ENCODE measurements at regions not wholly inside any gene's neighbourhood (a gene's known extent, or its start where the extent isn't known, plus 50 kb on each side); places are given as distances from the start of the nearest gene placed in this dataset.

DNA sequence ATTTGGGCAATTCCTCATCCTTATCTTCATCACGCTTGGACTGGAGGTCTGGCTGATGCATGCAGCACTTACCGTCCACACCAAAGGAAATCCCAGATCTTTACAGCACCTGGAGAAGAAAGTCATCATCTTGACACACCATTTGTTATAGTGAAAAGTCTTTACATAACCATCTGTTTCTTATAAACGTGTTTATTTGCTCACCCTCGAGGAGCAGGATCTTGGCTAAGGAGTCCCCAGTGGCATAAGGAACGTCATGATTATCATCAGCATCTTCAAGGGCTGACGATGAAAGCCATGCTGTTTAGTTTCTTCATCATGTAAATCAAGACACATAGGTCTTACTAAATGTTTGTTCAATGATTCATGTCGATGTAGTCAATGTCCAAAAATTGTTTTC, 248.8 kb upstream of the ELAC2 start:
- Mint-ChIP-seq H3K4me3 (ENCODE audit: unreplicated experiment) (no peak overlapping the region), H3K36me3 (ENCODE audit: low read depth, unreplicated experiment) (no peaks in the 10 kb centered on the region), H3K27me3 (ENCODE audit: unreplicated experiment) (no peaks in the 10 kb centered on the region), H3K27ac (ENCODE audit: unreplicated experiment) (no peak overlapping the region), H3K4me1 (ENCODE audit: unreplicated experiment) (no peaks in the 10 kb centered on the region), H3K9me3 (ENCODE audit: unreplicated experiment) (no peaks in the 10 kb centered on the region)
- no peak for DNase-seq (ENCODE audit: low spot score)
- TF ChIP-seq, protein P1, sequence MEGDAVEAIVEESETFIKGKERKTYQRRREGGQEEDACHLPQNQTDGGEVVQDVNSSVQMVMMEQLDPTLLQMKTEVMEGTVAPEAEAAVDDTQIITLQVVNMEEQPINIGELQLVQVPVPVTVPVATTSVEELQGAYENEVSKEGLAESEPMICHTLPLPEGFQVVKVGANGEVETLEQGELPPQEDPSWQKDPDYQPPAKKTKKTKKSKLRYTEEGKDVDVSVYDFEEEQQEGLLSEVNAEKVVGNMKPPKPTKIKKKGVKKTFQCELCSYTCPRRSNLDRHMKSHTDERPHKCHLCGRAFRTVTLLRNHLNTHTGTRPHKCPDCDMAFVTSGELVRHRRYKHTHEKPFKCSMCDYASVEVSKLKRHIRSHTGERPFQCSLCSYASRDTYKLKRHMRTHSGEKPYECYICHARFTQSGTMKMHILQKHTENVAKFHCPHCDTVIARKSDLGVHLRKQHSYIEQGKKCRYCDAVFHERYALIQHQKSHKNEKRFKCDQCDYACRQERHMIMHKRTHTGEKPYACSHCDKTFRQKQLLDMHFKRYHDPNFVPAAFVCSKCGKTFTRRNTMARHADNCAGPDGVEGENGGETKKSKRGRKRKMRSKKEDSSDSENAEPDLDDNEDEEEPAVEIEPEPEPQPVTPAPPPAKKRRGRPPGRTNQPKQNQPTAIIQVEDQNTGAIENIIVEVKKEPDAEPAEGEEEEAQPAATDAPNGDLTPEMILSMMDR (IDR thresholded peaks at IDR 0.05; ENCODE audit: unreplicated experiment) = no peak

DNA sequence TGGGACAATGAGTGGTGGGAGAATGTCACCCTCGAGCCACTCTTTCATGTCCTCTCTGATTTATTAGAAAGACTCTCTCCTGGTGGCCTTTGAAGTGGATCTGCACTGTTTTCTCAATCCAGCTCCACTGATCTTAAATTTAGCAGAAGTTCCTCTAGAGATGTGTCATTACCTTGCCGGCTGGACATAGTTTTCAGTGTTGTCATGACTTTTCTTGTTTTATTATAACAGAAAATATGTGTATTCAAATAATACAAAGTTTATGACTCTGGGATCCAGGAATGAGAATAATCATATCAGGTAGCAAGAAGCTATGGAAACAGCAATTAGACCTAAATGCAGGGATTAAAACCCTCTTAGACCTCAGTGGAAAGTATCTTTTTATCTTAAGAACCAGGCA, 247.5 kb upstream of the ELAC2 start:
- Mint-ChIP-seq H3K9me3 (ENCODE audit: unreplicated experiment) (no peaks in the 10 kb centered on the region), H3K4me3 (ENCODE audit: unreplicated experiment) (no peak overlapping the region), H3K27me3 (ENCODE audit: unreplicated experiment) (no peaks in the 10 kb centered on the region), H3K4me1 (ENCODE audit: unreplicated experiment) (no peaks in the 10 kb centered on the region), H3K36me3 (ENCODE audit: low read depth, unreplicated experiment) (no peaks in the 10 kb centered on the region), H3K27ac (ENCODE audit: unreplicated experiment) (no peak overlapping the region)
- TF ChIP-seq, protein P1 (IDR thresholded peaks at IDR 0.05; ENCODE audit: unreplicated experiment) = no peak
- no peak for DNase-seq (ENCODE audit: low spot score)

DNA sequence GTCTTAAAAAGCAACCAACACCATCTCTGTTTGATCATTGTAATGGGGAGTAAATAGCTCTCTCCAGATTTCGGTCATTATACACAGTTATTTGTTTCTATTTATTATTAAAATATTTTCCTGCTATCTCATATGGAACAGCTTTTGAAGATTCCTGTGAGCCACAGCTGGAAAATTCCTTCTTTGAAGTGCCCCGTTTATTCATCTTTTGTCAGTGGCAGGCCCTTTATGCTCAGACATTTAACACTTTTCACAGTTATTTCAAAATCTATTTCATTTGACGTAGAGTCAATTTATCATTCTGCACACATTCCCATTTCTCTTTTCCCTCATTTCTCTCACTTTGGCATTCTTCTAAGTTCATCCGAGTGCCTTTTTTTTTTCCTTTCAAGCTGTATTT, 245.9 kb upstream of the ELAC2 start:
- TF ChIP-seq, protein P1 (IDR thresholded peaks at IDR 0.05; ENCODE audit: unreplicated experiment) = no peak
- no peaks in the 10 kb centered on the region for H3K4me1 Mint-ChIP-seq (ENCODE audit: unreplicated experiment)
- no peaks in the 10 kb centered on the region for H3K36me3 Mint-ChIP-seq (ENCODE audit: low read depth, unreplicated experiment)
- no peak overlapping the region for H3K27ac Mint-ChIP-seq (ENCODE audit: unreplicated experiment)
- no peaks in the 10 kb centered on the region for H3K27me3 Mint-ChIP-seq (ENCODE audit: unreplicated experiment)
- no peaks in the 10 kb centered on the region for H3K9me3 Mint-ChIP-seq (ENCODE audit: unreplicated experiment)
- DNase-seq (ENCODE audit: low spot score) = no peak
- no peak overlapping the region for H3K4me3 Mint-ChIP-seq (ENCODE audit: unreplicated experiment)

DNA sequence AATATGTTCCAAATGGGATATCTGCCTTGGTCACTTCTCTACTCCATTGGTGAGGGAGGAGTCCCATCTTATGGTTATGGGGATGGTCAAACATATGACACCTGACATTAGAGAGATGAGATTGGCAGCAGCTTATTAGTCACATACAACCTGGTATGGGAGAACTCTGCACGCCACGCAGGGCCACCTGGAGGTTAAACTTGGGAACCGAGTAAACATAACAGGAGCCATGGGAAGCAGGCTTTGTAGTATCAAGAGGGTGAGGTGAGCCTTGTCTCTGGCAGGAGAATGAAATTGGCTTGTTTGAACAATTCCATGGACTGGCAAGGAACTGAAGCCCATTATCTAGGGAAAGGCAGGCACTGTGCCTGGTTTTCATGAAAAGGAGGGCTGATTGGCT, 238.7 kb upstream of the ELAC2 start:
- Mint-ChIP-seq H3K36me3 (ENCODE audit: low read depth, unreplicated experiment) (no peaks in the 10 kb centered on the region), H3K4me1 (ENCODE audit: unreplicated experiment) (no peaks in the 10 kb centered on the region), H3K9me3 (ENCODE audit: unreplicated experiment) (no peaks in the 10 kb centered on the region), H3K27ac (ENCODE audit: unreplicated experiment) (no peak overlapping the region), H3K27me3 (ENCODE audit: unreplicated experiment) (peaks cover 5% of the 10 kb centered on the region), H3K4me3 (ENCODE audit: unreplicated experiment) (no peak overlapping the region)
- no peak for DNase-seq (ENCODE audit: low spot score)
- TF ChIP-seq, protein P1 (IDR thresholded peaks at IDR 0.05; ENCODE audit: unreplicated experiment) = no peak

DNA sequence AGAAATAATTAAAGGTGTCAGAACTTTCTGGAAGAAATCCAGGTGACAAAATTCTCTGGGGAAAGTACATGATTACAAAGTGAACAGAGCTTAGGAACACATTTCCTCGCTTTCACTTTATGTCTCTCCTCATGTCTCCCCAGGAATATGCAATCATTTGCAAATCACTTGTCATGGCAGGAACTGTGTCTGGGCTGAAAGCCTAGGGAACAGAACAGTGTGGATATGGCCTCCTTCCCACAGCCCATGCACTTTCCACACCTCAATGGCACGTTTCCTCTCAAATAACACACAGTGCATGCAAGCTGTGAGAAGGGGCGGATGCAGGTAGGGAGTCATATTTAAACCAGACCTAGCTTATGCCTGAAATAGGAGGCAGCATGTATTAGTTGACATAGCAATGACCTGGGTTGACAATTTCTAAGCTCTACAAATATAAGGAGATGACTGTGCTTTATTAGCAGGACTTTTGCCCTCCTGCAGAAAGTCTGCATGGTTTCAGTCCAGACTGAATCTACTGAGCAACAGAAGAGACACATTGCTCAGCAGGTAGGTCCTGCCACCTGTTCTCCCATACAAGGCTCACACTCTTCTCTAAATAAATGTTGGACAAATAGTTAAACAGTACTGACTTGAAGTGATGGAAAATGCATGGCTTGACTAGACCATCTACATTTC, 236.0 kb upstream of the ELAC2 start:
- H3K4me3 Mint-ChIP-seq (ENCODE audit: unreplicated experiment) = no peak overlapping the region
- H3K27me3 Mint-ChIP-seq (ENCODE audit: unreplicated experiment) = peaks cover 5% of the 10 kb centered on the region
- no peak for DNase-seq (ENCODE audit: low spot score)
- no peaks in the 10 kb centered on the region for H3K4me1 Mint-ChIP-seq (ENCODE audit: unreplicated experiment)
- no peaks in the 10 kb centered on the region for H3K36me3 Mint-ChIP-seq (ENCODE audit: low read depth, unreplicated experiment)
- no peak overlapping the region for H3K27ac Mint-ChIP-seq (ENCODE audit: unreplicated experiment)
- H3K9me3 Mint-ChIP-seq (ENCODE audit: unreplicated experiment) = no peaks in the 10 kb centered on the region
- TF ChIP-seq, protein P1 (IDR thresholded peaks at IDR 0.05; ENCODE audit: unreplicated experiment) = no peak
